IMR-90 (cell line): ENCODE measurements at regions not wholly inside any gene's neighbourhood (a gene's known extent, or its start where the extent isn't known, plus 50 kb on each side); places are given as distances from the start of the nearest gene placed in this dataset.

ENCODE experiments used
- ATAC-seq: fragments of 200-7000 bp; cut with Tn5 transposase; 2 replicates; pipeline ENCODE4 v1.9.1; 2020; ENCODE audit warnings: low read depth, mild to moderate bottlenecking, moderate library complexity
- BruUV-seq: library from RNA; stranded (reverse); fragments of 400-500 nt; replicated peaks from 2 replicates; lab custom pipeline; 2021; lab: Mats Ljungman, UMichigan
- CTCF ChIA-PET: fragments of 300-600 bp; formaldehyde crosslinking; extraction: SDS; loops from one replicate; lab custom pipeline; 2021; ENCODE audit warnings: antibody characterized with exemption; lab: Yijun Ruan, JAX
- POLR2A ChIA-PET: fragments of 300-600 bp; sonication (Branson Sonifier 250); formaldehyde crosslinking; loops from one replicate; lab custom pipeline; 2022; ENCODE audit warnings: antibody characterized with exemption; ENCODE audit not compliant: unreplicated experiment; lab: Charles Lee
- DNase-seq: peaks from one replicate; pipeline ENCODE4 v3.0.0; 2013
- H2AFZ ChIP-seq: replicated peaks from 2 replicates; pipeline ENCODE3; 2013; ENCODE audit warnings: low read length, mild to moderate bottlenecking; ENCODE audit not compliant: poor library complexity
- H2AK5ac ChIP-seq: 2 replicates; pipeline ENCODE4 v1.6.1; 2013; ENCODE audit warnings: low read depth, low read length, inconsistent platforms
- H2AK9ac ChIP-seq: replicated peaks from 2 replicates; pipeline ENCODE3; 2013; ENCODE audit warnings: mild to moderate bottlenecking, low read depth, low read length, moderate library complexity; ENCODE audit not compliant: poor library complexity
- H2BK120ac ChIP-seq: 2 replicates; pipeline ENCODE4 v1.6.1; 2013; ENCODE audit warnings: low read depth, low read length, inconsistent platforms
- H2BK15ac ChIP-seq: 3 replicates; pipeline ENCODE4 v1.6.1; 2013; ENCODE audit warnings: low read depth, low read length, inconsistent platforms
- H2BK20ac ChIP-seq: 2 replicates; pipeline ENCODE4 v1.6.1; 2013; ENCODE audit warnings: low read depth, mild to moderate bottlenecking, inconsistent platforms, low read length, moderate library complexity
- H2BK5ac ChIP-seq: 2 replicates; pipeline ENCODE4 v1.6.1; 2013; ENCODE audit warnings: mild to moderate bottlenecking, low read depth, low read length, inconsistent platforms; ENCODE audit not compliant: poor library complexity, severe bottlenecking
- H3K14ac ChIP-seq: replicated peaks from 2 replicates; pipeline ENCODE4 v1.6.1; 2013; ENCODE audit warnings: low read depth, low read length, inconsistent platforms
- H3K18ac ChIP-seq: 2 replicates; pipeline ENCODE4 v1.6.1; 2013; ENCODE audit warnings: low read depth, low read length, control low read depth
- H3K23ac ChIP-seq: 2 replicates; pipeline ENCODE4 v1.6.1; 2013; ENCODE audit warnings: low read depth, low read length, inconsistent platforms
- H3K27ac ChIP-seq: 2 replicates; pipeline ENCODE4 v1.5.1; 2013; ENCODE audit warnings: mild to moderate bottlenecking, control low read depth, low read length; ENCODE audit not compliant: insufficient read depth
- H3K27me3 ChIP-seq: 2 replicates; pipeline ENCODE4 v1.6.1; 2013; ENCODE audit warnings: low read length; ENCODE audit not compliant: control insufficient read depth, insufficient read depth
- H3K36me3 ChIP-seq: 2 replicates; pipeline ENCODE4 v1.6.1; 2013; ENCODE audit warnings: low read length, mixed read lengths; ENCODE audit not compliant: control insufficient read depth, insufficient read depth
- H3K4ac ChIP-seq: 2 replicates; pipeline ENCODE4 v1.6.1; 2013; ENCODE audit warnings: low read depth, low read length, inconsistent platforms
- H3K4me1 ChIP-seq: 2 replicates; pipeline ENCODE4 v1.6.1; 2013; ENCODE audit warnings: low read length, mixed read lengths; ENCODE audit not compliant: control insufficient read depth, insufficient read depth
- H3K4me2 ChIP-seq: 2 replicates; pipeline ENCODE4 v1.6.1; 2013; ENCODE audit warnings: low read depth, mild to moderate bottlenecking, control low read depth, low read length, moderate library complexity
- H3K4me3 ChIP-seq: 2 replicates; pipeline ENCODE4 v1.5.1; 2013; ENCODE audit warnings: low read depth, mild to moderate bottlenecking, control low read depth, low read length, moderate library complexity; ENCODE audit not compliant: insufficient read depth
- H3K56ac ChIP-seq: 2 replicates; pipeline ENCODE4 v1.6.1; 2013; ENCODE audit warnings: low read length, inconsistent platforms; ENCODE audit not compliant: insufficient read depth; ENCODE audit errors: extremely low read depth
- H3K79me1 ChIP-seq, 2 experiments: 2 replicates each; pipeline ENCODE4 v1.6.1; 2013; ENCODE audit warnings: low read length in 2 of 2, inconsistent platforms in 1 of 2, low read depth in 1 of 2
- H3K9ac ChIP-seq: 2 replicates; pipeline ENCODE4 v1.6.1; 2013; ENCODE audit warnings: low read depth, low read length, control low read depth
- H3K9me1 ChIP-seq: 2 replicates; pipeline ENCODE4 v1.6.1; 2013; ENCODE audit warnings: low read length, inconsistent platforms; ENCODE audit not compliant: insufficient read depth
- H3K9me3 ChIP-seq: 2 replicates; pipeline ENCODE4 v1.6.1; 2013; ENCODE audit warnings: low read length; ENCODE audit not compliant: control insufficient read depth, insufficient read depth
- H4K20me1 ChIP-seq: 2 replicates; pipeline ENCODE4 v1.6.1; 2013; ENCODE audit warnings: low read length, inconsistent platforms; ENCODE audit not compliant: insufficient read depth
- H4K5ac ChIP-seq: 2 replicates; pipeline ENCODE4 v1.6.1; 2013; ENCODE audit warnings: mild to moderate bottlenecking, low read depth, low read length, control low read depth
- H4K8ac ChIP-seq, 2 experiments: 2 replicates each; pipeline ENCODE4 v1.6.1; 2013; ENCODE audit warnings: low read depth in 2 of 2, low read length in 2 of 2, control low read depth in 1 of 2, inconsistent platforms in 1 of 2
- H4K91ac ChIP-seq: 2 replicates; pipeline ENCODE4 v1.6.1; 2013; ENCODE audit warnings: low read depth, low read length, inconsistent platforms; ENCODE audit not compliant: insufficient read depth
- MAZ ChIP-seq: IDR thresholded peaks from 2 replicates; pipeline ENCODE4 v1.6.1; 2012; ENCODE audit warnings: low read depth, mild to moderate bottlenecking, low read length, improper control_type of control experiment, moderate library complexity, borderline replicate concordance
- NFE2L2 ChIP-seq: fragments of 150-350 bp; IDR thresholded peaks from 2 replicates; pipeline ENCODE4 v1.6.1; 2016; ENCODE audit warnings: low read depth, mild to moderate bottlenecking, low read length
- RFX5 ChIP-seq: IDR thresholded peaks from 2 replicates; pipeline ENCODE4 v1.8.0; 2012; ENCODE audit warnings: low read depth, mild to moderate bottlenecking, low read length, moderate library complexity
- SMC3 ChIP-seq: fragments of 150-350 bp; IDR thresholded peaks from 2 replicates; pipeline ENCODE4 v1.6.1; 2016; ENCODE audit warnings: low read depth, mild to moderate bottlenecking, antibody characterized with exemption, low read length, moderate library complexity
- WGBS, 2 experiments: methylation state at CpG; one replicate each; pipeline versions ENCODE4 v1.1.5 to v1.1.7; 2013; ENCODE audit warnings: missing lambda C conversion rate in 2 of 2; ENCODE audit not compliant: insufficient read length in 1 of 2; ENCODE audit errors: extremely low coverage in 2 of 2; 5-methylcytosine and 5-hydroxymethylcytosine counted together
- dilution Hi-C: fragments of 300-500 bp; cut with HindIII; formaldehyde crosslinking; loops from one replicate; pipeline ENCODE4 v1.14.3; 2018; ENCODE audit warnings: low sequenced_read_pairs; ENCODE audit not compliant: unreplicated experiment
- in situ Hi-C: fragments of 300-500 bp; cut with MboI; formaldehyde crosslinking; loops from 3 replicates; pipeline ENCODE4 v1.14.3; 2019; ENCODE audit warnings: low sequenced_read_pairs, inconsistent platforms, mixed read lengths
- intact Hi-C: fragments of 100-400 bp; cut with micrococcal nuclease; formaldehyde crosslinking; loops from 2 replicates; pipeline ENCODE4 v1.10.0; 2022
- TF ChIP-seq, protein P1 (sequence below): fragments of 150-350 bp; IDR thresholded peaks from 2 replicates; pipeline ENCODE4 v1.6.1; 2017; ENCODE audit warnings: mild to moderate bottlenecking, antibody characterized with exemption, low read length, low read depth
- TF ChIP-seq, protein P2 (sequence below): conservative IDR thresholded peaks from 2 replicates; pipeline ENCODE4 v1.5.1; 2012; ENCODE audit warnings: mild to moderate bottlenecking, low read depth, low read length, improper control_type of control experiment

DNA sequence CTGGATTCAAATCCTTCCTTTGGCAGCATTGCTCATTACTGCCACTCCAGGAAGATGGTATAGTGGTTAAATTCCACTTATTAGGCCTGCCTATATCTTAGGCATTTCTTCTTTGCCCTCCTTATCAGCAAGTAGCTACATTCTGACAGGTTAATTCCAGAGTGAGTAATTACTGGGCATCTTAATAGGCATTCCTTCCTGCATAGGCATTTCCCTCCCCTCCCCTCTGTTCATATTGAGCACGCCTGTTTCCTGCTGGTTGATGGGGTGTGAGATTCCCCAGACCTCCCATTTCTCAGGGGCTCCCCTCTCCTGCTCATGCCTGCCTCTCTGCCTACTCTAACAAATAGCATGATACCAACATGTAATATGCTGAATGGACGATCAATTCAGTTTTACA lies 305.9 kb downstream of the CYLC2 start:
- Histone ChIP-seq H3K9me1 (no peaks in the 10 kb centered on the region), H4K91ac (no peak overlapping the region), H3K18ac (no peak overlapping the region), H4K20me1 (no peaks in the 10 kb centered on the region), H3K9me3 (peaks cover 15% of the 10 kb centered on the region), H2BK120ac (no peak overlapping the region), H2BK15ac (no peak overlapping the region), H4K5ac (no peak overlapping the region), H3K27ac (no peak overlapping the region), H2BK20ac (no peak overlapping the region), H4K8ac (no peak overlapping the region), H3K23ac (no peak overlapping the region), H3K14ac (no peak overlapping the region), H3K79me1 (no peaks in the 10 kb centered on the region), H2AK5ac (no peak overlapping the region), H3K4me1 (no peaks in the 10 kb centered on the region), H2AFZ (no peak overlapping the region), H3K36me3 (no peaks in the 10 kb centered on the region), H3K4ac (no peak overlapping the region), H3K27me3 (no peaks in the 10 kb centered on the region), H3K4me2 (no peak overlapping the region), H2AK9ac (no peak overlapping the region), H3K56ac (no peak overlapping the region), H3K4me3 (no peak overlapping the region), H3K9ac (no peak overlapping the region), H2BK5ac (no peak overlapping the region)
- BruUV-seq: no TSS peak
- DNase-seq: no peak
- POLR2A ChIA-PET: no interaction called here
- CTCF ChIA-PET: no interaction called here
- WGBS, 2 experiments: no CpG with 5 or more reads among the region's 2 CpGs
- no peak for ATAC-seq
- in situ Hi-C loops: no loop called here
- TF ChIP-seq, protein P1, sequence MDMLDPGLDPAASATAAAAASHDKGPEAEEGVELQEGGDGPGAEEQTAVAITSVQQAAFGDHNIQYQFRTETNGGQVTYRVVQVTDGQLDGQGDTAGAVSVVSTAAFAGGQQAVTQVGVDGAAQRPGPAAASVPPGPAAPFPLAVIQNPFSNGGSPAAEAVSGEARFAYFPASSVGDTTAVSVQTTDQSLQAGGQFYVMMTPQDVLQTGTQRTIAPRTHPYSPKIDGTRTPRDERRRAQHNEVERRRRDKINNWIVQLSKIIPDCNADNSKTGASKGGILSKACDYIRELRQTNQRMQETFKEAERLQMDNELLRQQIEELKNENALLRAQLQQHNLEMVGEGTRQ: no peak
- TF ChIP-seq, protein P2, sequence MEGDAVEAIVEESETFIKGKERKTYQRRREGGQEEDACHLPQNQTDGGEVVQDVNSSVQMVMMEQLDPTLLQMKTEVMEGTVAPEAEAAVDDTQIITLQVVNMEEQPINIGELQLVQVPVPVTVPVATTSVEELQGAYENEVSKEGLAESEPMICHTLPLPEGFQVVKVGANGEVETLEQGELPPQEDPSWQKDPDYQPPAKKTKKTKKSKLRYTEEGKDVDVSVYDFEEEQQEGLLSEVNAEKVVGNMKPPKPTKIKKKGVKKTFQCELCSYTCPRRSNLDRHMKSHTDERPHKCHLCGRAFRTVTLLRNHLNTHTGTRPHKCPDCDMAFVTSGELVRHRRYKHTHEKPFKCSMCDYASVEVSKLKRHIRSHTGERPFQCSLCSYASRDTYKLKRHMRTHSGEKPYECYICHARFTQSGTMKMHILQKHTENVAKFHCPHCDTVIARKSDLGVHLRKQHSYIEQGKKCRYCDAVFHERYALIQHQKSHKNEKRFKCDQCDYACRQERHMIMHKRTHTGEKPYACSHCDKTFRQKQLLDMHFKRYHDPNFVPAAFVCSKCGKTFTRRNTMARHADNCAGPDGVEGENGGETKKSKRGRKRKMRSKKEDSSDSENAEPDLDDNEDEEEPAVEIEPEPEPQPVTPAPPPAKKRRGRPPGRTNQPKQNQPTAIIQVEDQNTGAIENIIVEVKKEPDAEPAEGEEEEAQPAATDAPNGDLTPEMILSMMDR: no peak
- TF ChIP-seq RFX5 (no peak), MAZ (no peak), SMC3 (no peak), NFE2L2 (no peak)
- intact Hi-C loops: no loop called here
- dilution Hi-C loops: no loop called here
